HepG2 (cell line): ENCODE measurements at regions not wholly inside any gene's neighbourhood (a gene's known extent, or its start where the extent isn't known, plus 50 kb on each side); places are given as distances from the start of the nearest gene placed in this dataset.

Experiments used
- CHD2 ChIP-seq: IDR thresholded peaks from 2 replicates; pipeline ENCODE4 v1.6.1; 2011; ENCODE audit warnings: low read depth, low read length, improper control_type of control experiment
- MAFF ChIP-seq: IDR thresholded peaks from 2 replicates; pipeline ENCODE4 v1.6.1; 2011; ENCODE audit warnings: low read depth, low read length, improper control_type of control experiment
- NR2F1 ChIP-seq, 2 experiments: fragments of 450-650 bp in 1 of 2; formaldehyde crosslinking in 1 of 2; IDR thresholded peaks; 2 replicates each; pipeline versions ENCODE4 v1.5.0 to v1.6.1; 2016 to 2020; ENCODE audit warnings: mild to moderate bottlenecking in 1 of 2, missing compliant biosample characterization in 1 of 2, missing genetic modification reagents in 1 of 2, moderate library complexity in 1 of 2
- ZFP36L1 ChIP-seq: sonication (generic); formaldehyde crosslinking; IDR thresholded peaks from 2 replicates; pipeline ENCODE4 v1.8.0; 2022; ENCODE audit warnings: mild to moderate bottlenecking, missing genetic modification reagents, moderate library complexity

- TF ChIP-seq CHD2 (no peak), MAFF (no peak), NR2F1 (CRISPR knock-in tag; IDR thresholded peaks at IDR 0.05) (no peak), ZFP36L1 (CRISPR knock-in tag) (no peak)
These were observed 615.9 kb downstream of the ETS1 start for GRCh38 chr11:127971448-127971847.
